ENCODE measurements at regions not wholly inside any gene's neighbourhood (a gene's known extent, or its start where the extent isn't known, plus 50 kb on each side); places are given as distances from the start of the nearest gene placed in this dataset.

- no peak for DNase-seq (ENCODE audit: low read depth in 4 of 4, low spot score in 2 of 4)
Observed at GRCh38 chr4:52269761-52270160, 218.7 kb downstream of the SPATA18 start.

- DNase-seq (ENCODE audit: low read depth in 4 of 4, low spot score in 2 of 4): no peak
Observed at GRCh38 chr4:52273885-52274284, 222.8 kb downstream of the SPATA18 start.

GRCh38 chr4:52288212-52288855 lies 237.2 kb downstream of the SPATA18 start:
- no peak for DNase-seq (ENCODE audit: low read depth in 4 of 4, low spot score in 2 of 4)

GRCh38 chr4:52290466-52290865 lies 239.4 kb downstream of the SPATA18 start:
- peak in 3 of 4 donors; percentile 26 to 46 (median 38) for DNase-seq (ENCODE audit: low read depth in 4 of 4, low spot score in 2 of 4)

GRCh38 chr4:52292245-52292644 lies 241.1 kb downstream of the SPATA18 start:
- no peak for DNase-seq (ENCODE audit: low read depth in 4 of 4, low spot score in 2 of 4)

GRCh38 chr4:52296341-52296740 lies 245.2 kb downstream of the SPATA18 start:
- DNase-seq (ENCODE audit: low read depth in 4 of 4, low spot score in 2 of 4): no peak

GRCh38 chr4:52298444-52298843 lies 247.3 kb downstream of the SPATA18 start:
- no peak for DNase-seq (ENCODE audit: low read depth in 4 of 4, low spot score in 2 of 4)

- DNase-seq (ENCODE audit: low read depth in 4 of 4, low spot score in 2 of 4): no peak
Observed at GRCh38 chr4:52299120-52299519, 248.0 kb downstream of the SPATA18 start.

GRCh38 chr4:52311464-52312125 lies 260.5 kb downstream of the SPATA18 start:
- no peak for DNase-seq (ENCODE audit: low read depth in 4 of 4, low spot score in 2 of 4)

GRCh38 chr4:52312722-52313121 lies 261.6 kb downstream of the SPATA18 start:
- no peak for DNase-seq (ENCODE audit: low read depth in 4 of 4, low spot score in 2 of 4)

GRCh38 chr4:52317361-52317879 lies 266.3 kb downstream of the SPATA18 start:
- no peak for DNase-seq (ENCODE audit: low read depth in 4 of 4, low spot score in 2 of 4)

- no peak for DNase-seq (ENCODE audit: low read depth in 4 of 4, low spot score in 2 of 4)
Observed at GRCh38 chr4:52317981-52318380, 266.9 kb downstream of the SPATA18 start.

GRCh38 chr4:52329894-52330293 lies 278.8 kb downstream of the SPATA18 start:
- DNase-seq (ENCODE audit: low read depth in 4 of 4, low spot score in 2 of 4): no peak

GRCh38 chr4:52343595-52343994 lies 292.5 kb downstream of the SPATA18 start:
- no peak for DNase-seq (ENCODE audit: low read depth in 4 of 4, low spot score in 2 of 4)

GRCh38 chr4:52350926-52351325 lies 299.8 kb downstream of the SPATA18 start:
- no peak for DNase-seq (ENCODE audit: low read depth in 4 of 4, low spot score in 2 of 4)

GRCh38 chr4:52358366-52358765 lies 300.7 kb downstream of the USP46 start:
- no peak for DNase-seq (ENCODE audit: low read depth in 4 of 4, low spot score in 2 of 4)

GRCh38 chr4:52358883-52359321 lies 300.2 kb downstream of the USP46 start:
- no peak for DNase-seq (ENCODE audit: low read depth in 4 of 4, low spot score in 2 of 4)

- DNase-seq (ENCODE audit: low read depth in 4 of 4, low spot score in 2 of 4): no peak
Observed at GRCh38 chr4:52366191-52366590, 292.9 kb downstream of the USP46 start.

- DNase-seq (ENCODE audit: low read depth in 4 of 4, low spot score in 2 of 4): no peak
Observed at GRCh38 chr4:52366621-52367020, 292.5 kb downstream of the USP46 start.

GRCh38 chr4:52367282-52367830 lies 291.7 kb downstream of the USP46 start:
- no peak for DNase-seq (ENCODE audit: low read depth in 4 of 4, low spot score in 2 of 4)

- DNase-seq (ENCODE audit: low read depth in 4 of 4, low spot score in 2 of 4): no peak
Observed at GRCh38 chr4:52368895-52369294, 290.2 kb downstream of the USP46 start.

- DNase-seq (ENCODE audit: low read depth in 4 of 4, low spot score in 2 of 4): no peak
Observed at GRCh38 chr4:52369649-52370048, 289.5 kb downstream of the USP46 start.

Data from left renal cortex interstitium (tissue), 4 donors.